ENCODE measurements at regions not wholly inside any gene's neighbourhood (a gene's known extent, or its start where the extent isn't known, plus 50 kb on each side); places are given as distances from the start of the nearest gene placed in this dataset.

DNA sequence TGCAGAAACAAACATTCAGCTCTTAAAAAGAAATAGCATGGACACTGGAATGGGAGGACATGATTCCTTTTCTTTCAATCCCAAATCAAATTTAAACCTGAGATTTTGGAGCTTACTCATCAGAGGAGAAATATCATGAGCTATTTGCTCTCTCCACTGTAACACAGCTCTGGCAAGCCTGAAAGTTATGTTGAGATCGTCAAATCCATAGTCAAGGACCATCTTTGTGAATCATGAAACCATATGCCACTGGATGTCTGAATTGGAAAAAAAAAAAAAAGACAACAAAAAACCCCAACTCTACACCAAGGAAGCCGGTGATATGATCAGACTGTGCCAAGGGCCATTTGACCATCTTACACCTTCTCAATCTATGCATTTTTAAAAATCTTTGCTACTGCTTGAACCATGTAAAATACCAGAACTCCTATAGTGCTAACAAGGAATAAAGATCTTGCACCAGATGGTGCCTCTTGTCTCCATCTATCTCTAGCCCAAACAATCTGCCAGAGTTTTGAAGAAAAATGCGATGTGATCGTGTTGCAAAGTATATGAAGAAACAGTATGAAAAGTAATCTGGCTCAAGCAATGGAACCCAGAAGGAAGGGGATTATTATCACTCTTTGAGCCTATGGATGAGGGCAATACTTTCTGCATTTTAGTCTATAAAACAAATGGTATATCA is 138.1 kb upstream of the MEF2C start:
- ATAC-seq (ENCODE audit: insufficient read depth, low FRiP score) (no peak), DNase-seq (no peak)
- H3K4me3 ChIP-seq, result no peak overlapping the region
- H3K27me3 ChIP-seq (ENCODE audit: control insufficient read depth in 3 of 3, insufficient read depth in 3 of 3, low read length in 2 of 3), result no peaks in the 10 kb centered on the region
- H3K36me3 ChIP-seq (ENCODE audit: control insufficient read depth in 4 of 4, insufficient read depth in 4 of 4, low read length in 4 of 4), result no peaks in the 10 kb centered on the region
- no peaks in the 10 kb centered on the region for H3K9me3 ChIP-seq (ENCODE audit: control insufficient read depth in 4 of 4, insufficient read depth in 3 of 4, low read length in 3 of 4)
- peaks cover 0 to 3% (median 0%) of the 10 kb centered on the region in 5 donors for H3K4me1 ChIP-seq (ENCODE audit: control insufficient read depth in 5 of 5, insufficient read depth in 5 of 5, low read length in 5 of 5)
- no peak overlapping the region for H3K9ac ChIP-seq (ENCODE audit: insufficient read depth in 1 of 2, low read length in 2 of 2)
- no peak overlapping the region for H3K27ac ChIP-seq (ENCODE audit: low read depth in 1 of 2, low read length in 1 of 2)
- TF ChIP-seq, protein P1, sequence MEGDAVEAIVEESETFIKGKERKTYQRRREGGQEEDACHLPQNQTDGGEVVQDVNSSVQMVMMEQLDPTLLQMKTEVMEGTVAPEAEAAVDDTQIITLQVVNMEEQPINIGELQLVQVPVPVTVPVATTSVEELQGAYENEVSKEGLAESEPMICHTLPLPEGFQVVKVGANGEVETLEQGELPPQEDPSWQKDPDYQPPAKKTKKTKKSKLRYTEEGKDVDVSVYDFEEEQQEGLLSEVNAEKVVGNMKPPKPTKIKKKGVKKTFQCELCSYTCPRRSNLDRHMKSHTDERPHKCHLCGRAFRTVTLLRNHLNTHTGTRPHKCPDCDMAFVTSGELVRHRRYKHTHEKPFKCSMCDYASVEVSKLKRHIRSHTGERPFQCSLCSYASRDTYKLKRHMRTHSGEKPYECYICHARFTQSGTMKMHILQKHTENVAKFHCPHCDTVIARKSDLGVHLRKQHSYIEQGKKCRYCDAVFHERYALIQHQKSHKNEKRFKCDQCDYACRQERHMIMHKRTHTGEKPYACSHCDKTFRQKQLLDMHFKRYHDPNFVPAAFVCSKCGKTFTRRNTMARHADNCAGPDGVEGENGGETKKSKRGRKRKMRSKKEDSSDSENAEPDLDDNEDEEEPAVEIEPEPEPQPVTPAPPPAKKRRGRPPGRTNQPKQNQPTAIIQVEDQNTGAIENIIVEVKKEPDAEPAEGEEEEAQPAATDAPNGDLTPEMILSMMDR (IDR thresholded peaks at IDR 0.05; ENCODE audit: control extremely low read depth, extremely low read depth), result no peak
- WGBS, 2 donors, result 95 to 98% methylated on average over 4 of the region's 4 CpGs

DNA sequence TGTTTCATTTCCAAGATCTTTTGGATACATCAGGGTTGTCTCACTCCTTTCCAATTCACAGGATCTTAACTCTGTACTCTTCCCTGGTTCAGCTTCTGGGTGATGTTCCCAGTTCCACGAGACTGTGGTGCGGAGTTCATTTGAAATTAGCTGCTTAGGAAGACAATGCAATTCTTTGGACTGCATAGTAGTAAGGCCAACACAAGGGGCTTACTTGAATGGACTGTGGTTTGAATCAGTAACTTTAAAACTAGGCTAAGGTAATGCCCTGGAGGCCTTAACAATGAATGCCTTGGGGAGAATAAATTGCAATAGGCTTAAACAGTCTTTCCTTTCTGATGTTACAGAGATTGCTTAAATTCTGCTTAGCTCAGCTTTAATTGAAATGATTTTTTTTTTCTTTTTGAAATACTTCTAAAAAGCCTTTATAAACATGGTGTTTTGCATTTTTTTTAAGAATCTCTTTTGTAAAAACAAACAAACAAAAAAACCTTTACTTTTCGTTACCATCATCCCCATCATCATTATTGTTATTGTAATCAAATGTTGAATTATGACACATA is 133.8 kb upstream of the MEF2C start:
- 90 to 96% methylated on average over 3 of the region's 3 CpGs for WGBS, 2 donors
- Histone ChIP-seq H3K27me3 (ENCODE audit: control insufficient read depth in 3 of 3, insufficient read depth in 3 of 3, low read length in 2 of 3) (no peaks in the 10 kb centered on the region), H3K9ac (ENCODE audit: insufficient read depth in 1 of 2, low read length in 2 of 2) (no peak overlapping the region), H3K4me3 (no peak overlapping the region), H3K4me1 (ENCODE audit: control insufficient read depth in 5 of 5, insufficient read depth in 5 of 5, low read length in 5 of 5) (no peaks in the 10 kb centered on the region), H3K27ac (ENCODE audit: low read depth in 1 of 2, low read length in 1 of 2) (no peak overlapping the region), H3K9me3 (ENCODE audit: control insufficient read depth in 4 of 4, insufficient read depth in 3 of 4, low read length in 3 of 4) (no peaks in the 10 kb centered on the region), H3K36me3 (ENCODE audit: control insufficient read depth in 4 of 4, insufficient read depth in 4 of 4, low read length in 4 of 4) (no peaks in the 10 kb centered on the region)
- no peak for DNase-seq
- ATAC-seq (ENCODE audit: insufficient read depth, low FRiP score), result no peak
- TF ChIP-seq, protein P1 (IDR thresholded peaks at IDR 0.05; ENCODE audit: control extremely low read depth, extremely low read depth), result no peak

DNA sequence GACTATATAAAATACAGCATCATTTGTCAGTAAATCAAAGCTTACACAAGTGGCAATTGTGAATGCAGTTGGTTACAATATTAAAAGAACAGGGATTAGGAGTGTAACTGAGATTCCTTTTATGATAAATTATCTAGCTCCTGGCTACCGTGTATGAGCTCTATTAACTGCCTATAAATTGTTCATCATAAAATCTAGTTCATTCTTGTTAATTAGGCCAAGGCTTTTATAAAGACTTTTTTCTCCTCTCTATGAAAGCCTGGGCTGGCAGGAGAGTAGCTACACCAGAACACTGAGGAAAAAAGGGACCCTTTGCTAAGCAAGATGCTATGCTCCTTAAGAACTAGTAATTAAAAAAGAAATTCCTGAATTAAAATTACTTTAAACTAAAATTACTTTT is 132.4 kb upstream of the MEF2C start:
- no peaks in the 10 kb centered on the region for H3K4me1 ChIP-seq (ENCODE audit: control insufficient read depth in 5 of 5, insufficient read depth in 5 of 5, low read length in 5 of 5)
- H3K27me3 ChIP-seq (ENCODE audit: control insufficient read depth in 3 of 3, insufficient read depth in 3 of 3, low read length in 2 of 3), result no peaks in the 10 kb centered on the region
- H3K4me3 ChIP-seq, result no peak overlapping the region
- ATAC-seq (ENCODE audit: insufficient read depth, low FRiP score) (no peak), DNase-seq (no peak)
- no peak overlapping the region for H3K9ac ChIP-seq (ENCODE audit: insufficient read depth in 1 of 2, low read length in 2 of 2)
- H3K27ac ChIP-seq (ENCODE audit: low read depth in 1 of 2, low read length in 1 of 2), result no peak overlapping the region
- 89 to 97% methylated on average over 1 of the region's 1 CpG for WGBS, 2 donors
- TF ChIP-seq, protein P1 (IDR thresholded peaks at IDR 0.05; ENCODE audit: control extremely low read depth, extremely low read depth), result no peak
- H3K9me3 ChIP-seq (ENCODE audit: control insufficient read depth in 4 of 4, insufficient read depth in 3 of 4, low read length in 3 of 4), result no peaks in the 10 kb centered on the region
- no peaks in the 10 kb centered on the region for H3K36me3 ChIP-seq (ENCODE audit: control insufficient read depth in 4 of 4, insufficient read depth in 4 of 4, low read length in 4 of 4)

Measured in lung (tissue), 11 donors.